Liver (tissue), 7 donors: ENCODE measurements at regions not wholly inside any gene's neighbourhood (a gene's known extent, or its start where the extent isn't known, plus 50 kb on each side); places are given as distances from the start of the nearest gene placed in this dataset.

ENCODE experiments used
- DNase-seq: peaks from one replicate; pipeline ENCODE4 v3.0.0-alpha.2; 2017; ENCODE audit warnings: low spot score
- H3K27ac ChIP-seq, 2 donors: one replicate each; pipeline ENCODE4 v1.7.0; 2013; ENCODE audit warnings: inconsistent platforms in 2 of 2, low read length in 2 of 2, control low read depth in 1 of 2, low read depth in 1 of 2, mild to moderate bottlenecking in 1 of 2
- H3K27me3 ChIP-seq, 4 donors: one replicate each; pipeline versions ENCODE4 v1.6.1 to v1.7.0; 2013; ENCODE audit warnings: low read length in 3 of 4, inconsistent platforms in 1 of 4, mild to moderate bottlenecking in 1 of 4, moderate library complexity in 1 of 4; ENCODE audit not compliant: control insufficient read depth in 4 of 4, insufficient read depth in 4 of 4
- H3K36me3 ChIP-seq, 4 donors: one replicate each; pipeline versions ENCODE4 v1.6.1 to v1.7.0; 2013; ENCODE audit warnings: low read length in 3 of 4, mild to moderate bottlenecking in 3 of 4, low read depth in 1 of 4, moderate library complexity in 1 of 4; ENCODE audit not compliant: control insufficient read depth in 4 of 4, insufficient read depth in 3 of 4
- H3K4me1 ChIP-seq, 4 donors: one replicate each; pipeline versions ENCODE4 v1.6.1 to v1.7.0; 2013; ENCODE audit warnings: low read length in 3 of 4, mild to moderate bottlenecking in 3 of 4, moderate library complexity in 1 of 4; ENCODE audit not compliant: control insufficient read depth in 4 of 4, insufficient read depth in 4 of 4
- H3K4me3 ChIP-seq, 3 donors: one replicate each; pipeline versions ENCODE4 v1.6.1 to v1.7.0; 2013; ENCODE audit warnings: low read length in 3 of 3, control low read depth in 1 of 3, low read depth in 1 of 3, mild to moderate bottlenecking in 1 of 3
- H3K9ac ChIP-seq, 2 donors: one replicate each; pipeline ENCODE4 v1.7.0; 2013; ENCODE audit warnings: low read length in 2 of 2, mild to moderate bottlenecking in 2 of 2, moderate library complexity in 2 of 2, control low read depth in 1 of 2, low read depth in 1 of 2
- H3K9me3 ChIP-seq, 4 donors: one replicate each; pipeline versions ENCODE4 v1.6.1 to v1.7.0; 2013; ENCODE audit warnings: low read length in 3 of 4; ENCODE audit not compliant: control insufficient read depth in 4 of 4
- ATF3 ChIP-seq: IDR thresholded peaks from 2 replicates; pipeline ENCODE4 v1.6.1; 2016; ENCODE audit warnings: antibody characterized with exemption
- FOXA1 ChIP-seq: IDR thresholded peaks from 2 replicates; pipeline ENCODE4 v1.6.1; 2016; ENCODE audit warnings: antibody characterized with exemption
- FOXA2 ChIP-seq: IDR thresholded peaks from 2 replicates; pipeline ENCODE4 v1.6.1; 2016; ENCODE audit warnings: antibody characterized with exemption
- HNF4G ChIP-seq: IDR thresholded peaks from 2 replicates; pipeline ENCODE4 v1.6.1; 2016; ENCODE audit warnings: antibody characterized with exemption
- MAX ChIP-seq: IDR thresholded peaks from 2 replicates; pipeline ENCODE4 v1.6.1; 2016; ENCODE audit warnings: antibody characterized with exemption
- RAD21 ChIP-seq, 2 donors: IDR thresholded peaks; 2 replicates each; pipeline ENCODE4 v1.6.1; 2016; ENCODE audit warnings: antibody characterized with exemption in 2 of 2, mild to moderate bottlenecking in 2 of 2
- RXRA ChIP-seq, 2 donors: IDR thresholded peaks; 2 replicates each; pipeline ENCODE4 v1.6.1; 2017 to 2018; ENCODE audit warnings: antibody characterized with exemption in 2 of 2, mild to moderate bottlenecking in 1 of 2
- SP1 ChIP-seq: IDR thresholded peaks from 2 replicates; pipeline ENCODE4 v1.6.1; 2018; ENCODE audit warnings: antibody characterized with exemption, mild to moderate bottlenecking
- TAF1 ChIP-seq: conservative IDR thresholded peaks from 2 replicates; pipeline ENCODE4 v1.6.1; 2016; ENCODE audit warnings: antibody characterized with exemption, mild to moderate bottlenecking
- WGBS: extraction: QIAGEN DNeasy Blood & Tissue Kit; methylation state at CpG from one replicate; pipeline ENCODE4 v1.1.7; 2013; 5-methylcytosine and 5-hydroxymethylcytosine counted together
- TF ChIP-seq, protein P1 (sequence below): IDR thresholded peaks from 2 replicates; pipeline ENCODE4 v1.6.1; 2016; ENCODE audit warnings: antibody characterized with exemption, mild to moderate bottlenecking
- TF ChIP-seq, protein P2 (sequence below): IDR thresholded peaks from 2 replicates; pipeline ENCODE4 v1.6.1; 2016; ENCODE audit warnings: antibody characterized with exemption
- donor health status: healthy.
- donor health status: healthy.
- donor health status: healthy.
- donor health status: healthy.

DNA sequence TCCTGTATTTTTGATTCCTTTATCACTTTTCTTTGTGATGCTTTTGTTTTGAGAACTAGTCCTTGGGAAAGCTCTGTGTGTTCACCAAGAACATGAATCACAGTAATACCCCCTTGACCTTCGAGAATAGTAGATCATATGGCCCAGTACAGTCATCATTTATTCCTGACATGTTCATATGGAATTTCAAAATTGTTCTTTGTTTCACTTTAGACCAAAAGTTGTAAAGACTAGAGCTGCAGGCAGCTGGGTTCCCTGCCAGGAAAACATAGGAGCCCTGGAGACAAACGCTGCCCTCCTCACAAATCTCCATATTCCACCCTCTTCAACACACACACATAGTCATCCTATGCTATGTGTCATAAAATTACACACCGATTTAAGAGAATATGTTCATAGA is 621.2 kb upstream of the EYS start:
- no peak overlapping the region for H3K27ac ChIP-seq
- no peaks in the 10 kb centered on the region for H3K4me1 ChIP-seq
- no peak for TF ChIP-seq FOXA1
- TF ChIP-seq, protein P1, sequence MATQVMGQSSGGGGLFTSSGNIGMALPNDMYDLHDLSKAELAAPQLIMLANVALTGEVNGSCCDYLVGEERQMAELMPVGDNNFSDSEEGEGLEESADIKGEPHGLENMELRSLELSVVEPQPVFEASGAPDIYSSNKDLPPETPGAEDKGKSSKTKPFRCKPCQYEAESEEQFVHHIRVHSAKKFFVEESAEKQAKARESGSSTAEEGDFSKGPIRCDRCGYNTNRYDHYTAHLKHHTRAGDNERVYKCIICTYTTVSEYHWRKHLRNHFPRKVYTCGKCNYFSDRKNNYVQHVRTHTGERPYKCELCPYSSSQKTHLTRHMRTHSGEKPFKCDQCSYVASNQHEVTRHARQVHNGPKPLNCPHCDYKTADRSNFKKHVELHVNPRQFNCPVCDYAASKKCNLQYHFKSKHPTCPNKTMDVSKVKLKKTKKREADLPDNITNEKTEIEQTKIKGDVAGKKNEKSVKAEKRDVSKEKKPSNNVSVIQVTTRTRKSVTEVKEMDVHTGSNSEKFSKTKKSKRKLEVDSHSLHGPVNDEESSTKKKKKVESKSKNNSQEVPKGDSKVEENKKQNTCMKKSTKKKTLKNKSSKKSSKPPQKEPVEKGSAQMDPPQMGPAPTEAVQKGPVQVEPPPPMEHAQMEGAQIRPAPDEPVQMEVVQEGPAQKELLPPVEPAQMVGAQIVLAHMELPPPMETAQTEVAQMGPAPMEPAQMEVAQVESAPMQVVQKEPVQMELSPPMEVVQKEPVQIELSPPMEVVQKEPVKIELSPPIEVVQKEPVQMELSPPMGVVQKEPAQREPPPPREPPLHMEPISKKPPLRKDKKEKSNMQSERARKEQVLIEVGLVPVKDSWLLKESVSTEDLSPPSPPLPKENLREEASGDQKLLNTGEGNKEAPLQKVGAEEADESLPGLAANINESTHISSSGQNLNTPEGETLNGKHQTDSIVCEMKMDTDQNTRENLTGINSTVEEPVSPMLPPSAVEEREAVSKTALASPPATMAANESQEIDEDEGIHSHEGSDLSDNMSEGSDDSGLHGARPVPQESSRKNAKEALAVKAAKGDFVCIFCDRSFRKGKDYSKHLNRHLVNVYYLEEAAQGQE: no peak
- no peak overlapping the region for H3K9ac ChIP-seq
- no peak overlapping the region for H3K4me3 ChIP-seq
- peaks cover 0 to 2% (median 0%) of the 10 kb centered on the region in 4 donors for H3K9me3 ChIP-seq
- WGBS: 55% methylated on average over 3 of the region's 3 CpGs
- H3K27me3 ChIP-seq: no peaks in the 10 kb centered on the region
- DNase-seq: no peak
- H3K36me3 ChIP-seq: no peaks in the 10 kb centered on the region

GRCh38 chr6:66326228-66326627 is 619.2 kb upstream of the EYS start:
- no peak overlapping the region for H3K4me3 ChIP-seq
- WGBS: 78% methylated on average over 3 of the region's 3 CpGs
- H3K27ac ChIP-seq: no peak overlapping the region
- TF ChIP-seq MAX (no peak), SP1 (no peak), FOXA1 (no peak), RAD21 (IDR thresholded peaks at IDR 0.05) (no peak)
- TF ChIP-seq, protein P1: no peak
- TF ChIP-seq, protein P2, sequence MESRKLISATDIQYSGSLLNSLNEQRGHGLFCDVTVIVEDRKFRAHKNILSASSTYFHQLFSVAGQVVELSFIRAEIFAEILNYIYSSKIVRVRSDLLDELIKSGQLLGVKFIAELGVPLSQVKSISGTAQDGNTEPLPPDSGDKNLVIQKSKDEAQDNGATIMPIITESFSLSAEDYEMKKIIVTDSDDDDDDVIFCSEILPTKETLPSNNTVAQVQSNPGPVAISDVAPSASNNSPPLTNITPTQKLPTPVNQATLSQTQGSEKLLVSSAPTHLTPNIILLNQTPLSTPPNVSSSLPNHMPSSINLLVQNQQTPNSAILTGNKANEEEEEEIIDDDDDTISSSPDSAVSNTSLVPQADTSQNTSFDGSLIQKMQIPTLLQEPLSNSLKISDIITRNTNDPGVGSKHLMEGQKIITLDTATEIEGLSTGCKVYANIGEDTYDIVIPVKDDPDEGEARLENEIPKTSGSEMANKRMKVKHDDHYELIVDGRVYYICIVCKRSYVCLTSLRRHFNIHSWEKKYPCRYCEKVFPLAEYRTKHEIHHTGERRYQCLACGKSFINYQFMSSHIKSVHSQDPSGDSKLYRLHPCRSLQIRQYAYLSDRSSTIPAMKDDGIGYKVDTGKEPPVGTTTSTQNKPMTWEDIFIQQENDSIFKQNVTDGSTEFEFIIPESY: no peak
- no peaks in the 10 kb centered on the region for H3K4me1 ChIP-seq
- no peak overlapping the region for H3K9ac ChIP-seq
- no peaks in the 10 kb centered on the region for H3K27me3 ChIP-seq
- peaks cover 0 to 2% (median 0%) of the 10 kb centered on the region in 4 donors for H3K9me3 ChIP-seq
- H3K36me3 ChIP-seq: no peaks in the 10 kb centered on the region
- no peak for DNase-seq

DNA sequence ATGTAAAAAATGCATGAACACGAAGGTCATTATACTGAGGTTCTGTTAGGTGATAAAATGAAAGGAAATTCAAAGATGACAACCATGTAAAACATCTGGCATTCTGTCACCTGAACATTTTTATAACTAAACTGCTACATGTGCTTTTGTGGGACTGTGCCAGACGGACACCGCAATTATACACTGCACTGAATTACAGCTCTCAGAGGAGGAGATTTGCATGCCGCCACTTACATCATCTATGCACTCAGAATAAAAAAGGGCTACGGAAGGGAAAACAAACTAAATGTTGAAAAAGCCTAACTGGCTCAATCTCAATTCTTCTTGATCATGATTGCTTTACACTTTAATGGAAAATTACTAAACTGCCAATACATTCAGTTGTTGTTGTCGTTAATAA is 614.0 kb upstream of the EYS start:
- Histone ChIP-seq H3K27me3 (no peaks in the 10 kb centered on the region), H3K36me3 (no peaks in the 10 kb centered on the region), H3K9ac (no peak overlapping the region), H3K27ac (no peak overlapping the region), H3K4me1 (no peaks in the 10 kb centered on the region), H3K9me3 (no peaks in the 10 kb centered on the region), H3K4me3 (no peak overlapping the region)
- no peak for DNase-seq
- WGBS: 74% methylated on average over 6 of the region's 6 CpGs
- TF ChIP-seq FOXA1 (no peak), TAF1 (no peak), ATF3 (no peak), FOXA2 (no peak), HNF4G (no peak), RXRA (IDR thresholded peaks at IDR 0.05) (no peak)
- TF ChIP-seq, protein P1: no peak
- TF ChIP-seq, protein P2: no peak
